HG03575 (cell line): ENCODE measurements at regions not wholly inside any gene's neighbourhood (a gene's known extent, or its start where the extent isn't known, plus 50 kb on each side); places are given as distances from the start of the nearest gene placed in this dataset.

ENCODE experiments used
- ATAC-seq: cut with Tn5 transposase; IDR thresholded peaks from one replicate; pipeline ENCODE4 v1.9.1; 2021; ENCODE audit not compliant: unreplicated experiment, insufficient number of reproducible peaks, low FRiP score; ENCODE audit errors: extremely low read depth

GRCh38 chr10:75295868-75296441, 60.2 kb upstream of the COMTD1 start:
- ATAC-seq, result no peak

GRCh38 chr10:75294866-75295701, 59.3 kb upstream of the COMTD1 start:
- ATAC-seq, result no peak

- no peak for ATAC-seq
Observed at GRCh38 chr10:75294518-75294865, 58.7 kb upstream of the COMTD1 start.

GRCh38 chr10:75294031-75294437, 58.3 kb upstream of the COMTD1 start:
- ATAC-seq, result no peak

GRCh38 chr10:75293446-75293820, 57.7 kb upstream of the COMTD1 start:
- no peak for ATAC-seq

GRCh38 chr10:75292794-75293445, 57.2 kb upstream of the COMTD1 start:
- ATAC-seq, result no peak

- ATAC-seq, result no peak
Observed at GRCh38 chr10:75291805-75292204, 56.0 kb upstream of the COMTD1 start.

GRCh38 chr10:75288140-75288711, 52.5 kb upstream of the COMTD1 start:
- no peak for ATAC-seq

GRCh38 chr10:75287697-75288096, 51.9 kb upstream of the COMTD1 start:
- no peak for ATAC-seq

- no peak for ATAC-seq
Observed at GRCh38 chr10:75286901-75287300, 51.1 kb upstream of the COMTD1 start.
